ENCODE measurements at regions not wholly inside any gene's neighbourhood (a gene's known extent, or its start where the extent isn't known, plus 50 kb on each side); places are given as distances from the start of the nearest gene placed in this dataset.

GRCh38 chr9:126556560-126557250, 57.0 kb upstream of the LMX1B start:
- DNase-seq (ENCODE audit: insufficient read length, low spot score) (no peak), FAIRE-seq (no peak)
- no peak for TF ChIP-seq CTCF (IDR thresholded peaks at IDR 0.05; ENCODE audit: insufficient read depth, missing control alignments)

- TF ChIP-seq CTCF (IDR thresholded peaks at IDR 0.05; ENCODE audit: insufficient read depth, missing control alignments) = peak; percentile 97
- DNase-seq (ENCODE audit: insufficient read length, low spot score) (peak; percentile 68), FAIRE-seq (peak; percentile 58)
Measured at GRCh38 chr9:126558051-126558665, 55.6 kb upstream of the LMX1B start.

- no peak for DNase-seq (ENCODE audit: insufficient read length, low spot score)
- FAIRE-seq = no peak
Measured at GRCh38 chr9:126559296-126559695, 54.4 kb upstream of the LMX1B start.

GRCh38 chr9:126561582-126561981, 52.1 kb upstream of the LMX1B start:
- no peak for TF ChIP-seq CTCF (IDR thresholded peaks at IDR 0.05; ENCODE audit: insufficient read depth, missing control alignments)
- no peak for FAIRE-seq
- no peak for DNase-seq (ENCODE audit: insufficient read length, low spot score)

More at GRCh38 chr9:126559296-126559695, 54.4 kb upstream of the LMX1B start:
- TF ChIP-seq CTCF (IDR thresholded peaks at IDR 0.05; ENCODE audit: insufficient read depth, missing control alignments) = no peak

GRCh38 chr9:126563556-126563955, 50.2 kb upstream of the LMX1B start:
- no peak for DNase-seq (ENCODE audit: insufficient read length, low spot score)
- no peak for FAIRE-seq
- TF ChIP-seq CTCF (IDR thresholded peaks at IDR 0.05; ENCODE audit: insufficient read depth, missing control alignments) = no peak

Data from D721Med (cell line).